Heart left ventricle (tissue), 13 donors: ENCODE measurements at regions not wholly inside any gene's neighbourhood (a gene's known extent, or its start where the extent isn't known, plus 50 kb on each side); places are given as distances from the start of the nearest gene placed in this dataset.

Experiments
- POLR2A ChIP-seq, 2 donors: fragments of 450-650 bp; IDR thresholded peaks; one replicate each; pipeline ENCODE4 v1.6.1; 2017; ENCODE audit warnings: antibody characterized with exemption in 2 of 2, mild to moderate bottlenecking in 2 of 2, moderate library complexity in 2 of 2
- TF ChIP-seq, protein P1 (sequence below), 12 donors: fragments of 200-600 bp; sonication (generic) in 4 of 12; IDR thresholded peaks; one replicate each; pipeline versions ENCODE4 v1.5.0 to v1.8.0; 2018 to 2022; ENCODE audit warnings: antibody characterized with exemption in 12 of 12, mild to moderate bottlenecking in 5 of 12
- donor health status: ischemic (EF 13 %, LVEDD 7.1; RV severe dilation, severe dysfunction).
- donor health status: DM: no; HTN: yes; CAD: no.
- donor health status: DM: no; HTN: no; CAD: no.
- donor health status: ischemic (EF 25% LVEDD 6.9; RV normal size, moderate dysfunction).
- donor health status: ischemic (EF 25% LVEDD 5.7; RV mildly dilated, moderate dysfunction).
- donor health status: ischemic (EF 35%, LVEDD 5.7; RV mildly dilated, moderate dysfunction).
- donor health status: nonischemic (EF 11% LVEDD 7.7; RV severe dilation, severe dysfunction).
- donor health status: DM: yes; HTN: yes; CAD: no.
- donor health status: PGD.
- donor health status: ischemic (EF 29% LVEDD 5.4; RV normal size, mild dysfunction).
- donor health status: nonischemic (EF 23%, LVEDD 6.1; RV moderate dilation, normal function).

DNA sequence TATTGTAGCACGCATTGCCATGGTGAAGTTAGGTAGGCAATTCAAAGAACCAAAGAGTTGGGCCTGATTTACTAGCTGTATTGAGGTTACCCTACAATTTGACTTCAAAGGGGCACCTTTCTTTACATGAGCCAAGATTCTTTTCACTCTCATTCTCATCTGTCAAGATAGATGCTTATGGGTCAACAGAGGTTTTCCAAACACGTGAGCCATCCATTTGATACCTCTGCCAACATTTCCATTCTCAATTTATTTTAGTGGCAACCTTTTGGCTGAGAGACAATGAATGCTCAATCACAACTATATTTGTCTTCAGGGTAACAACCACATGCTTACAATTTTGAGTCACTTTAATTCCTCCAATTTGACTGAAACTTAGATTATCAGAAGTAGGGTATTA is 370.6 kb upstream of the CDH20 start:
- TF ChIP-seq, protein P1, sequence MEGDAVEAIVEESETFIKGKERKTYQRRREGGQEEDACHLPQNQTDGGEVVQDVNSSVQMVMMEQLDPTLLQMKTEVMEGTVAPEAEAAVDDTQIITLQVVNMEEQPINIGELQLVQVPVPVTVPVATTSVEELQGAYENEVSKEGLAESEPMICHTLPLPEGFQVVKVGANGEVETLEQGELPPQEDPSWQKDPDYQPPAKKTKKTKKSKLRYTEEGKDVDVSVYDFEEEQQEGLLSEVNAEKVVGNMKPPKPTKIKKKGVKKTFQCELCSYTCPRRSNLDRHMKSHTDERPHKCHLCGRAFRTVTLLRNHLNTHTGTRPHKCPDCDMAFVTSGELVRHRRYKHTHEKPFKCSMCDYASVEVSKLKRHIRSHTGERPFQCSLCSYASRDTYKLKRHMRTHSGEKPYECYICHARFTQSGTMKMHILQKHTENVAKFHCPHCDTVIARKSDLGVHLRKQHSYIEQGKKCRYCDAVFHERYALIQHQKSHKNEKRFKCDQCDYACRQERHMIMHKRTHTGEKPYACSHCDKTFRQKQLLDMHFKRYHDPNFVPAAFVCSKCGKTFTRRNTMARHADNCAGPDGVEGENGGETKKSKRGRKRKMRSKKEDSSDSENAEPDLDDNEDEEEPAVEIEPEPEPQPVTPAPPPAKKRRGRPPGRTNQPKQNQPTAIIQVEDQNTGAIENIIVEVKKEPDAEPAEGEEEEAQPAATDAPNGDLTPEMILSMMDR (IDR thresholded peaks at IDR 0.05), result no peak
- no peak for TF ChIP-seq POLR2A (IDR thresholded peaks at IDR 0.05)
